GM13977 (cell line): ENCODE measurements at regions not wholly inside any gene's neighbourhood (a gene's known extent, or its start where the extent isn't known, plus 50 kb on each side); places are given as distances from the start of the nearest gene placed in this dataset.

Experiments used
- DNase-seq: peaks from one replicate; pipeline ENCODE4 v3.0.0; 2012; ENCODE audit warnings: low spot score
- CTCF ChIP-seq: IDR thresholded peaks from 2 replicates; pipeline ENCODE4 v1.5.1; 2012; ENCODE audit warnings: mild to moderate bottlenecking, control low read depth; ENCODE audit not compliant: insufficient read depth; ENCODE audit errors: extremely low read depth, missing control alignments
- in situ Hi-C: fragments of 300-500 bp; cut with MboI; formaldehyde crosslinking; loops from one replicate; pipeline ENCODE4 v1.12.0; 2022; ENCODE audit warnings: low sequenced_read_pairs, low pct_unique_long_range_greater_than_20kb, mixed read lengths, inconsistent platforms; ENCODE audit not compliant: unreplicated experiment

GRCh38 chr2:21620771-21621170, 497.0 kb downstream of the TDRD15 start:
- TF ChIP-seq CTCF = no peak
- in situ Hi-C loops = no loop called here
- DNase-seq = no peak

GRCh38 chr2:21627938-21628337, 504.2 kb downstream of the TDRD15 start:
- no peak for TF ChIP-seq CTCF
- in situ Hi-C loops = no loop called here
- DNase-seq = no peak

GRCh38 chr2:21633015-21633414, 509.2 kb downstream of the TDRD15 start:
- no peak for TF ChIP-seq CTCF
- in situ Hi-C loops = no loop called here
- DNase-seq = no peak

- no peak for TF ChIP-seq CTCF
- no peak for DNase-seq
- in situ Hi-C loops = no loop called here
Measured at GRCh38 chr2:21633466-21633865, 509.7 kb downstream of the TDRD15 start.

- in situ Hi-C loops = no loop called here
- no peak for TF ChIP-seq CTCF
- DNase-seq = no peak
Measured at GRCh38 chr2:21633911-21634310, 510.1 kb downstream of the TDRD15 start.

GRCh38 chr2:21640046-21640445, 516.3 kb downstream of the TDRD15 start:
- no peak for DNase-seq
- in situ Hi-C loops = no loop called here
- TF ChIP-seq CTCF = no peak

GRCh38 chr2:21642647-21643046, 518.9 kb downstream of the TDRD15 start:
- no peak for DNase-seq
- in situ Hi-C loops = no loop called here
- no peak for TF ChIP-seq CTCF
